Lower leg skin (tissue), 4 donors: ENCODE measurements at regions not wholly inside any gene's neighbourhood (a gene's known extent, or its start where the extent isn't known, plus 50 kb on each side); places are given as distances from the start of the nearest gene placed in this dataset.

ENCODE experiments used
- DNase-seq, 2 donors: peaks; one replicate each; pipeline ENCODE4 v3.0.0-alpha.2; 2019; ENCODE audit warnings: low spot score in 2 of 2
- H3K4me3 ChIP-seq: fragments of 200-600 bp; sonication (generic); 2 replicates; pipeline ENCODE4 v1.5.1; 2017; ENCODE audit warnings: mild to moderate bottlenecking, low read depth; ENCODE audit not compliant: poor library complexity, severe bottlenecking
- CTCF ChIP-seq, 3 donors: fragments of 450-650 bp; IDR thresholded peaks; one replicate each; pipeline ENCODE4 v1.5.1; 2016; ENCODE audit warnings: antibody characterized with exemption in 3 of 3, mild to moderate bottlenecking in 3 of 3, moderate library complexity in 2 of 3
- POLR2A ChIP-seq, 2 donors: fragments of 450-650 bp; IDR thresholded peaks; one replicate each; pipeline ENCODE4 v1.6.1; 2016 to 2017; ENCODE audit warnings: antibody characterized with exemption in 2 of 2, mild to moderate bottlenecking in 1 of 2, moderate library complexity in 1 of 2
- WGBS, 2 donors: methylation state at CpG; one replicate each; pipeline ENCODE4 v1.1.5; 2018; 5-methylcytosine and 5-hydroxymethylcytosine counted together
- intact Hi-C: fragments of 100-400 bp; cut with DNase I; formaldehyde crosslinking; loops from one replicate; pipeline ENCODE4 v1.15.0; 2023; ENCODE audit warnings: low total_unique reads

GRCh38 chr6:48176645-48177308, 65.8 kb upstream of the PTCHD4 start:
- TF ChIP-seq CTCF (IDR thresholded peaks at IDR 0.05) (no peak), POLR2A (IDR thresholded peaks at IDR 0.05) (no peak)
- H3K4me3 ChIP-seq, result no peak overlapping the region
- intact Hi-C loops, result no loop called here
- WGBS, 2 donors, result 72 to 80% methylated on average over 6 of the region's 6 CpGs
- no peak for DNase-seq

- TF ChIP-seq POLR2A (IDR thresholded peaks at IDR 0.05) (no peak), CTCF (IDR thresholded peaks at IDR 0.05) (no peak)
- intact Hi-C loops, result no loop called here
- no peak for DNase-seq
- no peak overlapping the region for H3K4me3 ChIP-seq
- 84 to 86% methylated on average over 1 of the region's 1 CpG for WGBS, 2 donors
Measured at GRCh38 chr6:48169635-48170034, 58.6 kb upstream of the PTCHD4 start.
